ENCODE measurements at regions not wholly inside any gene's neighbourhood (a gene's known extent, or its start where the extent isn't known, plus 50 kb on each side); places are given as distances from the start of the nearest gene placed in this dataset.

GRCh38 chr6:134117409-134117808 is 65.0 kb upstream of the SLC2A12 start:
- no peak for TF ChIP-seq CTCF (IDR thresholded peaks at IDR 0.05)

- TF ChIP-seq CTCF (IDR thresholded peaks at IDR 0.05) = no peak
These were observed 63.3 kb upstream of the SLC2A12 start for GRCh38 chr6:134115715-134116074.

GRCh38 chr6:134114918-134115714 is 62.7 kb upstream of the SLC2A12 start:
- TF ChIP-seq CTCF (IDR thresholded peaks at IDR 0.05) = no peak

- no peak for TF ChIP-seq CTCF (IDR thresholded peaks at IDR 0.05)
These were observed 62.1 kb upstream of the SLC2A12 start for GRCh38 chr6:134114489-134114888.

- TF ChIP-seq CTCF (IDR thresholded peaks at IDR 0.05) = no peak
These were observed 59.3 kb upstream of the SLC2A12 start for GRCh38 chr6:134111726-134112125.

- peak; percentile 90 for TF ChIP-seq CTCF (IDR thresholded peaks at IDR 0.05)
These were observed 58.7 kb upstream of the SLC2A12 start for GRCh38 chr6:134111062-134111677.

GRCh38 chr6:134106702-134107101 is 54.3 kb upstream of the SLC2A12 start:
- TF ChIP-seq CTCF (IDR thresholded peaks at IDR 0.05) = no peak
